ENCODE measurements at regions not wholly inside any gene's neighbourhood (a gene's known extent, or its start where the extent isn't known, plus 50 kb on each side); places are given as distances from the start of the nearest gene placed in this dataset.

DNA sequence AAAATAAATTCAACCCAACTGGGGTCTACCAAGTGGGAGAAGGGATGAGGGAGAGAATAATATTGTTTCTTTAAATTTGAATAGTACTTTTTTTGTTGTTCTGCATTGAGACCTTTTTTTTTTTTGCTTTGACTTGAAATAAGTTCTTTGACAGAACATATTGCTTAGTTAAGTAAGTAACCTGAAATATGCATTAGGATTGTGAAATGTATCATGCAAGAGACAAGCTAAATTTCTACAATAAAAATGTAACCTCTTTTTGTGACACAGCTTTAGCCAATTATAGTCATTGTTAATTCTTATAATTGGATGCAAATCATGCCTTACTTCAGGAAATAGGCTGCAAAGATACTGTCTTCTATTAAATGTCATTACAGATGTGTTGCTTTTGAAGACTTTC lies 150.0 kb upstream of the GOT2 start:
- intact Hi-C loops (cut with micrococcal nuclease; ENCODE audit: unreplicated experiment) (no loop called here), in situ Hi-C loops (cut with MboI) (no loop called here)
- H3K27me3 ChIP-seq (replicated peaks in 1 of 2; ENCODE audit: control insufficient read depth in 2 of 2, insufficient read depth in 2 of 2, low read length in 1 of 2) = no peaks in the 10 kb centered on the region
- no TSS peak for BruUV-seq (replicated peaks)
- H3K4me2 ChIP-seq (ENCODE audit: control insufficient read depth, insufficient read depth) = no peak overlapping the region
- ChIA-PET POLR2A (interaction anchor here (0.7 kb wide), 1 partner anchor 1223 kb away, joined by 3 read pairs; no protein-coding TSS in a partner anchor), SMC1A (ENCODE audit: uncharacterized antibody, unreplicated experiment) (interaction anchor here (0.8 to 7.9 kb wide), 4 partner anchors 18 to 33 kb away, joined by 3 to 124 read pairs (median 6); no protein-coding TSS in a partner anchor), RAD21 (ENCODE audit: unreplicated experiment) (interaction anchor here (4.7 kb wide), 1 partner anchor 30 kb away, joined by 76 read pairs; no protein-coding TSS in a partner anchor), CTCF (interaction anchor here (0.8 to 5.6 kb wide), 3 partner anchors 29 to 401 kb away, joined by 5 to 44 read pairs (median 6); no protein-coding TSS in a partner anchor)
- H3K9me3 ChIP-seq (replicated peaks; ENCODE audit: control insufficient read depth, insufficient read depth, low read length) = no peaks in the 10 kb centered on the region
- H2AFZ ChIP-seq (ENCODE audit: control insufficient read depth, low read depth, low read length) = no peak overlapping the region
- H3K27ac ChIP-seq (ENCODE audit: control insufficient read depth, insufficient read depth) = no peak overlapping the region
- no peak for DNase-seq (ENCODE audit: low read depth, low spot score)
- no peaks in the 10 kb centered on the region for H3K36me3 ChIP-seq (ENCODE audit: control insufficient read depth in 2 of 2, insufficient read depth in 2 of 2, low read length in 1 of 2)
- H3K79me2 ChIP-seq (ENCODE audit: control insufficient read depth, insufficient read depth, low read length) = no peaks in the 10 kb centered on the region
- TF ChIP-seq ETV6 (conservative IDR thresholded peaks at IDR 0.05 in 1 of 2, IDR thresholded peaks at IDR 0.05 in 1 of 2; ENCODE audit: borderline replicate concordance in 1 of 2, low read depth in 1 of 2) = no peak
- ATAC-seq = no peak
- no peaks in the 10 kb centered on the region for H4K20me1 ChIP-seq (ENCODE audit: control insufficient read depth, insufficient read depth)
- no peak overlapping the region for H3K4me3 ChIP-seq
- H3K9ac ChIP-seq (ENCODE audit: control insufficient read depth, insufficient read depth, low read length) = no peak overlapping the region
- H3K4me1 ChIP-seq (ENCODE audit: control insufficient read depth, insufficient read depth, low read length) = peaks cover 5% of the 10 kb centered on the region; the same call in 1 of the 2 replicates
- no peak for FAIRE-seq

DNA sequence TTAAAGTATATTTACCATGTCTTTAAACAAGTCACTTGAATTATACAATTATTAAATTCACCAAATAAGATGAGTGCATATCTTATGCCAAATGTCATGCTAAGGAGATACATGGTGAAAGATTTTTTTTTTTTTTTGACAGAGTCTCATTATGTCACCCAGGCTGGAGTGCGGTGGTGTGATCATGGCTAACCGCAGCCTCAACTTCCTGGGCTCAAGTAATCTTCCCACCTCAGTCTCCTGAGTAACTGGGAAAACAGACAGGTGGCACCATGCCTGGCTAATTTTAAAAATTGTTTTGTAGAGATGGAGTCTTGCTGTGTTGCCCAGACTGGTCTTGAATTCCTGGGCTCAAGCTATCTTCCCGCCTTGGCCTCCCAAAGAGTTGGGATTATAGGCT lies 149.0 kb upstream of the GOT2 start:
- Histone ChIP-seq H3K27me3 (replicated peaks in 1 of 2; ENCODE audit: control insufficient read depth in 2 of 2, insufficient read depth in 2 of 2, low read length in 1 of 2) (no peaks in the 10 kb centered on the region), H3K9ac (ENCODE audit: control insufficient read depth, insufficient read depth, low read length) (no peak overlapping the region), H3K36me3 (ENCODE audit: control insufficient read depth in 2 of 2, insufficient read depth in 2 of 2, low read length in 1 of 2) (no peaks in the 10 kb centered on the region), H3K4me1 (ENCODE audit: control insufficient read depth, insufficient read depth, low read length) (peaks cover 5% of the 10 kb centered on the region; the same call in 1 of the 2 replicates), H3K27ac (ENCODE audit: control insufficient read depth, insufficient read depth) (no peak overlapping the region), H2AFZ (ENCODE audit: control insufficient read depth, low read depth, low read length) (no peak overlapping the region), H3K9me3 (replicated peaks; ENCODE audit: control insufficient read depth, insufficient read depth, low read length) (no peaks in the 10 kb centered on the region), H3K4me3 (no peak overlapping the region), H3K79me2 (ENCODE audit: control insufficient read depth, insufficient read depth, low read length) (no peaks in the 10 kb centered on the region), H3K4me2 (ENCODE audit: control insufficient read depth, insufficient read depth) (no peak overlapping the region), H4K20me1 (ENCODE audit: control insufficient read depth, insufficient read depth) (no peaks in the 10 kb centered on the region)
- WGBS (ENCODE audit: insufficient coverage, insufficient replicate concordance, low lambda C conversion rate, missing lambda C conversion rate) = 26% methylated on average over 3 of the region's 3 CpGs
- in situ Hi-C loops (cut with MboI) (no loop called here), intact Hi-C loops (cut with micrococcal nuclease; ENCODE audit: unreplicated experiment) (no loop called here)
- SMC1A ChIA-PET (ENCODE audit: uncharacterized antibody, unreplicated experiment) = interaction anchor here (0.7 to 7.9 kb wide), 6 partner anchors 14 to 54 kb away, joined by 3 to 124 read pairs (median 4); no protein-coding TSS in a partner anchor
- BruUV-seq (replicated peaks) = no TSS peak
- CTCF ChIA-PET = interaction anchor here (1.3 to 5.6 kb wide), 3 partner anchors 25 to 39 kb away, joined by 3 to 44 read pairs (median 6); no protein-coding TSS in a partner anchor
- RAD21 ChIA-PET (ENCODE audit: unreplicated experiment) = interaction anchor here (1.4 to 4.7 kb wide), 3 partner anchors 20 to 56 kb away, joined by 4 to 76 read pairs (median 13); no protein-coding TSS in a partner anchor
- FAIRE-seq (no peak), ATAC-seq (peak; percentile 41), DNase-seq (ENCODE audit: low read depth, low spot score) (no peak)
- POLR2A ChIA-PET = interaction anchor here (2.6 kb wide), 1 partner anchor 29 kb away, joined by 15 read pairs; no protein-coding TSS in a partner anchor
- TF ChIP-seq, protein P1, sequence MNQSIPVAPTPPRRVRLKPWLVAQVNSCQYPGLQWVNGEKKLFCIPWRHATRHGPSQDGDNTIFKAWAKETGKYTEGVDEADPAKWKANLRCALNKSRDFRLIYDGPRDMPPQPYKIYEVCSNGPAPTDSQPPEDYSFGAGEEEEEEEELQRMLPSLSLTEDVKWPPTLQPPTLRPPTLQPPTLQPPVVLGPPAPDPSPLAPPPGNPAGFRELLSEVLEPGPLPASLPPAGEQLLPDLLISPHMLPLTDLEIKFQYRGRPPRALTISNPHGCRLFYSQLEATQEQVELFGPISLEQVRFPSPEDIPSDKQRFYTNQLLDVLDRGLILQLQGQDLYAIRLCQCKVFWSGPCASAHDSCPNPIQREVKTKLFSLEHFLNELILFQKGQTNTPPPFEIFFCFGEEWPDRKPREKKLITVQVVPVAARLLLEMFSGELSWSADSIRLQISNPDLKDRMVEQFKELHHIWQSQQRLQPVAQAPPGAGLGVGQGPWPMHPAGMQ (IDR thresholded peaks at IDR 0.05; ENCODE audit: borderline replicate concordance) = no peak
- no peak for TF ChIP-seq SMARCA5 (IDR thresholded peaks at IDR 0.05)
- TF ChIP-seq, protein P2, sequence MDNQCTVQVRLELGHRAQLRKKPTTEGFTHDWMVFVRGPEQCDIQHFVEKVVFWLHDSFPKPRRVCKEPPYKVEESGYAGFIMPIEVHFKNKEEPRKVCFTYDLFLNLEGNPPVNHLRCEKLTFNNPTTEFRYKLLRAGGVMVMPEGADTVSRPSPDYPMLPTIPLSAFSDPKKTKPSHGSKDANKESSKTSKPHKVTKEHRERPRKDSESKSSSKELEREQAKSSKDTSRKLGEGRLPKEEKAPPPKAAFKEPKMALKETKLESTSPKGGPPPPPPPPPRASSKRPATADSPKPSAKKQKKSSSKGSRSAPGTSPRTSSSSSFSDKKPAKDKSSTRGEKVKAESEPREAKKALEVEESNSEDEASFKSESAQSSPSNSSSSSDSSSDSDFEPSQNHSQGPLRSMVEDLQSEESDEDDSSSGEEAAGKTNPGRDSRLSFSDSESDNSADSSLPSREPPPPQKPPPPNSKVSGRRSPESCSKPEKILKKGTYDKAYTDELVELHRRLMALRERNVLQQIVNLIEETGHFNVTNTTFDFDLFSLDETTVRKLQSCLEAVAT (IDR thresholded peaks at IDR 0.05) = no peak
- TF ChIP-seq RUNX3 (IDR thresholded peaks at IDR 0.05; ENCODE audit: low read length) = peak; percentile 57; the same call in 1 of the 2 replicates
- TF ChIP-seq MYC (IDR thresholded peaks at IDR 0.05; ENCODE audit: insufficient read depth, insufficient read length, insufficient replicate concordance, low read length, severe bottlenecking) = no peak
- no peak for TF ChIP-seq TARDBP (IDR thresholded peaks at IDR 0.05; ENCODE audit: borderline replicate concordance)
- TF ChIP-seq, protein P3, sequence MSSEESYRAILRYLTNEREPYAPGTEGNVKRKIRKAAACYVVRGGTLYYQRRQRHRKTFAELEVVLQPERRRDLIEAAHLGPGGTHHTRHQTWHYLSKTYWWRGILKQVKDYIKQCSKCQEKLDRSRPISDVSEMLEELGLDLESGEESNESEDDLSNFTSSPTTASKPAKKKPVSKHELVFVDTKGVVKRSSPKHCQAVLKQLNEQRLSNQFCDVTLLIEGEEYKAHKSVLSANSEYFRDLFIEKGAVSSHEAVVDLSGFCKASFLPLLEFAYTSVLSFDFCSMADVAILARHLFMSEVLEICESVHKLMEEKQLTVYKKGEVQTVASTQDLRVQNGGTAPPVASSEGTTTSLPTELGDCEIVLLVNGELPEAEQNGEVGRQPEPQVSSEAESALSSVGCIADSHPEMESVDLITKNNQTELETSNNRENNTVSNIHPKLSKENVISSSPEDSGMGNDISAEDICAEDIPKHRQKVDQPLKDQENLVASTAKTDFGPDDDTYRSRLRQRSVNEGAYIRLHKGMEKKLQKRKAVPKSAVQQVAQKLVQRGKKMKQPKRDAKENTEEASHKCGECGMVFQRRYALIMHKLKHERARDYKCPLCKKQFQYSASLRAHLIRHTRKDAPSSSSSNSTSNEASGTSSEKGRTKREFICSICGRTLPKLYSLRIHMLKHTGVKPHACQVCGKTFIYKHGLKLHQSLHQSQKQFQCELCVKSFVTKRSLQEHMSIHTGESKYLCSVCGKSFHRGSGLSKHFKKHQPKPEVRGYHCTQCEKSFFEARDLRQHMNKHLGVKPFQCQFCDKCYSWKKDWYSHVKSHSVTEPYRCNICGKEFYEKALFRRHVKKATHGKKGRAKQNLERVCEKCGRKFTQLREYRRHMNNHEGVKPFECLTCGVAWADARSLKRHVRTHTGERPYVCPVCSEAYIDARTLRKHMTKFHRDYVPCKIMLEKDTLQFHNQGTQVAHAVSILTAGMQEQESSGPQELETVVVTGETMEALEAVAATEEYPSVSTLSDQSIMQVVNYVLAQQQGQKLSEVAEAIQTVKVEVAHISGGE (CRISPR knock-in tag; IDR thresholded peaks at IDR 0.05) = no peak
- no peak for TF ChIP-seq JUND (IDR thresholded peaks at IDR 0.05; ENCODE audit: low read depth, low read length)
- TF ChIP-seq NRF1 (conservative IDR thresholded peaks at IDR 0.05; ENCODE audit: low read depth, low read length) = no peak
